ENCODE measurements at regions not wholly inside any gene's neighbourhood (a gene's known extent, or its start where the extent isn't known, plus 50 kb on each side); places are given as distances from the start of the nearest gene placed in this dataset.

- FAIRE-seq = no peak
- H3K9me1 ChIP-seq (replicated peaks; ENCODE audit: control insufficient read depth, extremely low read depth, insufficient read depth, low read length) = no peaks in the 10 kb centered on the region
- H4K20me1 ChIP-seq (replicated peaks; ENCODE audit: control insufficient read depth, extremely low read depth, insufficient read depth, low read length) = no peaks in the 10 kb centered on the region
- no TSS peak for BruUV-seq (replicated peaks)
- H3K9me3 ChIP-seq (replicated peaks; ENCODE audit: control insufficient read depth, insufficient read depth, low read length) = no peaks in the 10 kb centered on the region
- H3K27ac ChIP-seq (ENCODE audit: insufficient read depth, low read depth, low read length) = no peak overlapping the region
- H3K9ac ChIP-seq (replicated peaks; ENCODE audit: extremely low read depth, insufficient read depth, low read length) = no peak overlapping the region
- ChIA-PET CTCF (no interaction called here), POLR2A (no interaction called here)
- DNase-seq (ENCODE audit: low read depth, low spot score) = no peak
- H2AFZ ChIP-seq (ENCODE audit: low read depth, low read length) = no peak overlapping the region
- no peak overlapping the region for H3K4me2 ChIP-seq (ENCODE audit: insufficient read depth, low read length)
- TF ChIP-seq EZH2 (IDR thresholded peaks at IDR 0.05; ENCODE audit: borderline replicate concordance, low read depth, low read length, severe bottlenecking) (no peak), FOS (IDR thresholded peaks at IDR 0.05; ENCODE audit: borderline replicate concordance, insufficient read depth, low read length) (no peak), MAX (IDR thresholded peaks at IDR 0.05; ENCODE audit: insufficient read depth, insufficient read length) (no peak), GATA2 (IDR thresholded peaks at IDR 0.05; ENCODE audit: insufficient read depth, insufficient read length, low read depth, low read length) (no peak), POLR2AphosphoS5 (IDR thresholded peaks at IDR 0.05; ENCODE audit: insufficient read depth, low read depth, low read length) (no peak), MYC (IDR thresholded peaks at IDR 0.05; ENCODE audit: low read depth, low read length) (no peak), POLR2A (IDR thresholded peaks at IDR 0.05; ENCODE audit: low read depth, low read length) (no peak), CTCF (IDR thresholded peaks at IDR 0.05; ENCODE audit: extremely low read depth in 1 of 2, insufficient read depth in 1 of 2, low read depth in 1 of 2, low read length in 2 of 2) (no peak), JUN (IDR thresholded peaks at IDR 0.05; ENCODE audit: borderline replicate concordance, insufficient read depth, insufficient read length, low read depth) (no peak)
- intact Hi-C loops (cut with micrococcal nuclease) = no loop called here
- dilution Hi-C loops (cut with MboI; ENCODE audit: extremely low pct_ligation_motif_present, low sequenced_read_pairs) = no loop called here
- no peaks in the 10 kb centered on the region for H3K4me1 ChIP-seq (ENCODE audit: control insufficient read depth, extremely low read depth, insufficient read depth, low read length)
- no peaks in the 10 kb centered on the region for H3K36me3 ChIP-seq (ENCODE audit: control insufficient read depth in 2 of 2, extremely low read depth in 1 of 2, insufficient read depth in 2 of 2, low read length in 2 of 2)
- H3K27me3 ChIP-seq (ENCODE audit: control insufficient read depth in 2 of 2, insufficient read depth in 2 of 2, low read length in 2 of 2) = no peaks in the 10 kb centered on the region
- H3K79me2 ChIP-seq (ENCODE audit: control insufficient read depth, insufficient read depth, low read length) = no peaks in the 10 kb centered on the region
- H3K4me3 ChIP-seq (replicated peaks in 1 of 3; ENCODE audit: insufficient read depth in 1 of 3, low read depth in 1 of 3, low read length in 3 of 3) = no peak overlapping the region
Measured at GRCh38 chr6:105651969-105652368, 249.1 kb upstream of the PREP start.
